Heart right ventricle (tissue), 16 donors: ENCODE measurements at regions not wholly inside any gene's neighbourhood (a gene's known extent, or its start where the extent isn't known, plus 50 kb on each side); places are given as distances from the start of the nearest gene placed in this dataset.

Source experiments
- ATAC-seq, 8 donors: fragments of 200-7000 bp; cut with Tn5 transposase; one replicate each; pipeline ENCODE4 v1.9.1; 2020; ENCODE audit warnings: mild to moderate bottlenecking in 8 of 8, moderate library complexity in 8 of 8, moderate number of reproducible peaks in 1 of 8
- DNase-seq, 2 donors: peaks; one replicate each; pipeline ENCODE4 v3.0.0-alpha.2; 2020
- H3K27ac ChIP-seq, 10 donors: fragments of 200-600 bp; sonication (generic) in 2 of 10; one replicate each; pipeline versions ENCODE4 v1.5.0 to v1.8.0; 2020 to 2022; ENCODE audit warnings: mild to moderate bottlenecking in 3 of 10
- H3K27me3 ChIP-seq, 7 donors: fragments of 200-600 bp; one replicate each; pipeline ENCODE4 v1.8.0; 2021 to 2022; ENCODE audit warnings: mild to moderate bottlenecking in 2 of 7
- H3K36me3 ChIP-seq, 9 donors: fragments of 200-600 bp; sonication (generic) in 1 of 9; one replicate each; pipeline versions ENCODE4 v1.5.0 to v1.8.0; 2020 to 2022; ENCODE audit warnings: mild to moderate bottlenecking in 2 of 9
- H3K4me1 ChIP-seq, 9 donors: fragments of 200-600 bp; sonication (generic) in 1 of 9; one replicate each; pipeline versions ENCODE4 v1.5.0 to v1.8.0; 2020 to 2022; ENCODE audit warnings: mild to moderate bottlenecking in 4 of 9
- H3K4me3 ChIP-seq, 10 donors: fragments of 200-600 bp; sonication (generic) in 2 of 10; one replicate each; pipeline versions ENCODE4 v1.5.0 to v1.8.0; 2020 to 2022; ENCODE audit warnings: mild to moderate bottlenecking in 7 of 10, moderate library complexity in 2 of 10
- H3K9me3 ChIP-seq, 11 donors: fragments of 200-600 bp in 10 of 11; sonication (generic) in 2 of 11; one replicate each; pipeline versions ENCODE4 v1.5.0 to v1.8.0; 2013 to 2022; ENCODE audit warnings: mild to moderate bottlenecking in 2 of 11, control low read depth in 1 of 11, moderate library complexity in 1 of 11
- WGBS, 2 donors: extraction: QIAGEN DNeasy Blood & Tissue Kit; methylation state at CpG; one replicate each; pipeline ENCODE4 v1.1.7; 2013; ENCODE audit warnings: inconsistent platforms in 1 of 2; 5-methylcytosine and 5-hydroxymethylcytosine counted together
- intact Hi-C, 10 donors: fragments of 100-400 bp; cut with DNase I; formaldehyde crosslinking; loops; one replicate each; pipeline versions ENCODE4 v1.11.1 to v1.14.2; 2022
- TF ChIP-seq, protein P1 (sequence below), 9 donors: fragments of 200-600 bp; sonication (generic) in 2 of 9; IDR thresholded peaks; one replicate each; pipeline versions ENCODE4 v1.5.0 to v1.8.0; 2021 to 2022; ENCODE audit warnings: antibody characterized with exemption in 9 of 9, mild to moderate bottlenecking in 5 of 9, moderate library complexity in 1 of 9
- donor health status: Arrhythmogenic right ventricular cardiomyopathy.
- donor health status: ischemic (EF 13 %, LVEDD 7.1; RV severe dilation, severe dysfunction).
- donor health status: healthy with polysubstance abuse.
- donor health status: DM: no; HTN: yes; CAD: no.
- donor health status: DM: no; HTN: no; CAD: no.
- donor health status: ischemic (EF 25% LVEDD 6.9; RV normal size, moderate dysfunction).
- donor health status: ischemic (EF 25% LVEDD 5.7; RV mildly dilated, moderate dysfunction).
- donor health status: healthy.
- donor health status: DM: yes; HTN: yes; CAD: no.
- donor health status: Ischemic cardiomyopathy.
- donor health status: ischemic (EF 35%, LVEDD 5.7; RV mildly dilated, moderate dysfunction).
- donor health status: nonischemic (EF 11% LVEDD 7.7; RV severe dilation, severe dysfunction).
- donor health status: DM: yes; HTN: yes; CAD: no.
- donor health status: PGD.
- donor health status: ischemic (EF 29% LVEDD 5.4; RV normal size, mild dysfunction).
- donor health status: nonischemic (EF 23%, LVEDD 6.1; RV moderate dilation, normal function).

DNA sequence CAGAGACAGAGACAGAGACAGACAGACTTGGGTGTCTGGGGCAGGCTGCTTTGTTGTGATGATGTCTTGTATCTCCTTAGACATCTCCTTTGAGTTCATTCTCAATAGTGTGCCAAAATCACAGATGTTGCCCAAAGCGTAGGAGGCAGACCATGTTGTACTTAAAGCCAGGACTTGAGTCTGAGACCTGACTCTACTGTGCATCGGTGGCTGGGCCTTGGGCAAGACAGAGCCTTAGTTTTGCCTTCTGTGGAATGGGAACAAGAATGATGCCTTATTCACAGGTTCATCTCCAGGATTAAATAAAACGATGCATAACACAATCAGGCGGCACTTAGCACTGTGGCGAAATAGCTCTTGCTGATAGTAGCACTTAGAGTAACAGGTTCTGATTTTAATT lies 230.3 kb downstream of the AACS start:
- intact Hi-C loops = no loop called here
- ATAC-seq = no peak

GRCh38 chr12:125296701-125297100 lies 231.5 kb downstream of the AACS start:
- no peaks in the 10 kb centered on the region for H3K4me1 ChIP-seq
- intact Hi-C loops = no loop called here
- DNase-seq (no peak), ATAC-seq (no peak)
- WGBS, 2 donors = 39 to 45% methylated on average over 9 of the region's 9 CpGs
- no peaks in the 10 kb centered on the region for H3K36me3 ChIP-seq
- H3K9me3 ChIP-seq = peaks cover 0 to 13% (median 0%) of the 10 kb centered on the region in 11 donors
- H3K27me3 ChIP-seq = peaks cover 0 to 36% (median 7%) of the 10 kb centered on the region in 7 donors
- TF ChIP-seq, protein P1, sequence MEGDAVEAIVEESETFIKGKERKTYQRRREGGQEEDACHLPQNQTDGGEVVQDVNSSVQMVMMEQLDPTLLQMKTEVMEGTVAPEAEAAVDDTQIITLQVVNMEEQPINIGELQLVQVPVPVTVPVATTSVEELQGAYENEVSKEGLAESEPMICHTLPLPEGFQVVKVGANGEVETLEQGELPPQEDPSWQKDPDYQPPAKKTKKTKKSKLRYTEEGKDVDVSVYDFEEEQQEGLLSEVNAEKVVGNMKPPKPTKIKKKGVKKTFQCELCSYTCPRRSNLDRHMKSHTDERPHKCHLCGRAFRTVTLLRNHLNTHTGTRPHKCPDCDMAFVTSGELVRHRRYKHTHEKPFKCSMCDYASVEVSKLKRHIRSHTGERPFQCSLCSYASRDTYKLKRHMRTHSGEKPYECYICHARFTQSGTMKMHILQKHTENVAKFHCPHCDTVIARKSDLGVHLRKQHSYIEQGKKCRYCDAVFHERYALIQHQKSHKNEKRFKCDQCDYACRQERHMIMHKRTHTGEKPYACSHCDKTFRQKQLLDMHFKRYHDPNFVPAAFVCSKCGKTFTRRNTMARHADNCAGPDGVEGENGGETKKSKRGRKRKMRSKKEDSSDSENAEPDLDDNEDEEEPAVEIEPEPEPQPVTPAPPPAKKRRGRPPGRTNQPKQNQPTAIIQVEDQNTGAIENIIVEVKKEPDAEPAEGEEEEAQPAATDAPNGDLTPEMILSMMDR (IDR thresholded peaks at IDR 0.05) = no peak
- no peak overlapping the region for H3K4me3 ChIP-seq
- H3K27ac ChIP-seq = no peak overlapping the region

More for the DNA sequence above, 230.3 kb downstream of the AACS start:
- Histone ChIP-seq H3K27me3 (peaks cover 0 to 36% (median 7%) of the 10 kb centered on the region in 7 donors), H3K4me3 (no peak overlapping the region), H3K9me3 (peaks cover 0 to 13% (median 0%) of the 10 kb centered on the region in 11 donors), H3K4me1 (no peaks in the 10 kb centered on the region), H3K27ac (no peak overlapping the region), H3K36me3 (no peaks in the 10 kb centered on the region)
- TF ChIP-seq, protein P1 (IDR thresholded peaks at IDR 0.05) = no peak
- no peak for DNase-seq
- 86 to 87% methylated on average over 5 of the region's 5 CpGs for WGBS, 2 donors

DNA sequence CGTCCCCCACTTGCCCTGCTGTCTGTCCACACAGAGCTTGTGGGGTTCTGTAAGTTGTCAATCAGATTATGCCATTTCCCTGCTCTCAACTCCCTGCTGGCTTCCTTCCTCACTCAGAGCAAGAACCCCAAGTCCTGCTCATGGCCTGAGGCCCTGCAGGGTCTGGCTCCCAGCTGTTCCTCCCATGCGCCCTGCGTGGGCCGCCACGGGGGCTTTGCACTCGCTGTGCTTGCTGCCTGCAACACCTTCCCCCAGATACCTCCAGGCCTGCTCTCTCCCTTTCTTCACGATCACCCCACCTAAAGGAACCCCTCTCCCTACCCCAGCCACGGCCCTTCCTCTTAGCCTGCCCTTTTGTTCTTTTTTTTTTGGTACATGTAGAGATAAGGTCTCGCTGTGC lies 234.6 kb downstream of the AACS start:
- 66 to 69% methylated on average over 9 of the region's 9 CpGs for WGBS, 2 donors
- DNase-seq = no peak
- no peak for ATAC-seq
- Histone ChIP-seq H3K4me3 (no peak overlapping the region), H3K9me3 (peaks cover 0 to 9% (median 0%) of the 10 kb centered on the region in 11 donors), H3K27me3 (peaks cover 0 to 29% (median 7%) of the 10 kb centered on the region in 7 donors), H3K36me3 (no peaks in the 10 kb centered on the region), H3K27ac (no peak overlapping the region), H3K4me1 (no peaks in the 10 kb centered on the region)
- TF ChIP-seq, protein P1 (IDR thresholded peaks at IDR 0.05) = no peak
- intact Hi-C loops = no loop called here

- Histone ChIP-seq H3K4me3 (no peak overlapping the region), H3K9me3 (peaks cover 0 to 9% (median 0%) of the 10 kb centered on the region in 11 donors), H3K27me3 (peaks cover 0 to 25% (median 7%) of the 10 kb centered on the region in 7 donors), H3K27ac (no peak overlapping the region), H3K4me1 (no peaks in the 10 kb centered on the region), H3K36me3 (no peaks in the 10 kb centered on the region)
- 70 to 75% methylated on average over 3 of the region's 3 CpGs for WGBS, 2 donors
- TF ChIP-seq, protein P1 (IDR thresholded peaks at IDR 0.05) = no peak
- ATAC-seq (no peak), DNase-seq (no peak)
- intact Hi-C loops = no loop called here
Measured at GRCh38 chr12:125300249-125300648, 235.0 kb downstream of the AACS start.
